KMS-11 (cell line): ENCODE measurements at regions not wholly inside any gene's neighbourhood (a gene's known extent, or its start where the extent isn't known, plus 50 kb on each side); places are given as distances from the start of the nearest gene placed in this dataset.

ENCODE experiments used
- H2AFZ ChIP-seq: fragments of 200-600 bp; sonication (generic); 2 replicates; pipeline ENCODE4 v1.6.1; 2016; ENCODE audit warnings: antibody characterized with exemption, mixed run types, low read depth
- H3K27ac ChIP-seq: fragments of 200-600 bp; sonication (generic); 2 replicates; pipeline ENCODE4 v1.6.1; 2016; ENCODE audit warnings: mild to moderate bottlenecking, mixed run types
- H3K27me3 ChIP-seq: fragments of 200-600 bp; sonication (generic); 2 replicates; pipeline ENCODE4 v1.6.1; 2017; ENCODE audit warnings: mild to moderate bottlenecking, low read depth, mixed run types, moderate library complexity; ENCODE audit not compliant: insufficient read depth
- H3K36me3 ChIP-seq: fragments of 200-600 bp; sonication (generic); 2 replicates; pipeline ENCODE4 v1.6.1; 2017; ENCODE audit warnings: mild to moderate bottlenecking, mixed run types; ENCODE audit not compliant: insufficient read depth
- H3K4me1 ChIP-seq: fragments of 200-600 bp; sonication (generic); 2 replicates; pipeline ENCODE4 v1.6.1; 2016; ENCODE audit warnings: mild to moderate bottlenecking, low read depth, mixed run types; ENCODE audit not compliant: poor library complexity, severe bottlenecking
- H3K4me2 ChIP-seq: fragments of 200-600 bp; sonication (generic); 2 replicates; pipeline ENCODE4 v1.7.0; 2016; ENCODE audit warnings: mild to moderate bottlenecking, mixed run types
- H3K4me3 ChIP-seq: fragments of 200-600 bp; sonication (generic); IDR thresholded peaks from 2 replicates; pipeline ENCODE4 v1.6.1; 2017; ENCODE audit warnings: low read depth, low read length, mixed read lengths; ENCODE audit not compliant: insufficient read depth
- H3K79me2 ChIP-seq: fragments of 200-600 bp; sonication (generic); 2 replicates; pipeline ENCODE4 v1.6.1; 2016; ENCODE audit warnings: low read depth, mixed run types; ENCODE audit not compliant: insufficient read depth
- H3K9ac ChIP-seq: fragments of 200-600 bp; sonication (generic); 2 replicates; pipeline ENCODE4 v1.6.1; 2016; ENCODE audit warnings: mild to moderate bottlenecking, mixed run types
- H4K20me1 ChIP-seq: fragments of 200-600 bp; sonication (generic); 2 replicates; pipeline ENCODE4 v1.6.1; 2016; ENCODE audit warnings: mild to moderate bottlenecking, mixed run types; ENCODE audit not compliant: insufficient read depth
- CTCF ChIP-seq: fragments of 200-600 bp; sonication (generic); conservative IDR thresholded peaks from 2 replicates; pipeline ENCODE4 v1.6.1; 2017; ENCODE audit warnings: low read depth, mild to moderate bottlenecking, antibody characterized with exemption, low read length, moderate library complexity, mixed read lengths

- H3K27ac ChIP-seq: no peak overlapping the region
- H3K79me2 ChIP-seq: no peaks in the 10 kb centered on the region
- H3K36me3 ChIP-seq: no peaks in the 10 kb centered on the region
- no peak overlapping the region for H3K4me3 ChIP-seq
- H3K4me1 ChIP-seq: peaks cover 56% of the 10 kb centered on the region
- H3K9ac ChIP-seq: no peak overlapping the region
- no peak overlapping the region for H3K4me2 ChIP-seq
- no peaks in the 10 kb centered on the region for H3K27me3 ChIP-seq
- TF ChIP-seq CTCF: no peak
- no peaks in the 10 kb centered on the region for H4K20me1 ChIP-seq
- H2AFZ ChIP-seq: no peak overlapping the region
Measured at GRCh38 chr14:98195256-98195655, 1076.7 kb downstream of the BCL11B start.

- no peaks in the 10 kb centered on the region for H4K20me1 ChIP-seq
- H3K36me3 ChIP-seq: no peaks in the 10 kb centered on the region
- peaks cover 83% of the 10 kb centered on the region for H3K4me1 ChIP-seq
- peak overlapping the region; percentile 92 for H3K27ac ChIP-seq
- no peak overlapping the region for H3K4me3 ChIP-seq
- peak overlapping the region; percentile 52 for H3K4me2 ChIP-seq
- H3K79me2 ChIP-seq: no peaks in the 10 kb centered on the region
- H3K27me3 ChIP-seq: no peaks in the 10 kb centered on the region
- TF ChIP-seq CTCF: no peak
- peak overlapping the region; percentile 63 for H3K9ac ChIP-seq
- 0 out of 2 replicates have a peak overlapping the region, but pooled peaks have one; percentile 48 for H2AFZ ChIP-seq
Measured at GRCh38 chr14:98197933-98198332, 1074.1 kb downstream of the BCL11B start.

- Histone ChIP-seq H3K36me3 (no peaks in the 10 kb centered on the region), H3K27me3 (no peaks in the 10 kb centered on the region), H3K4me1 (peaks cover 87% of the 10 kb centered on the region), H4K20me1 (no peaks in the 10 kb centered on the region), H3K4me3 (no peak overlapping the region), H3K79me2 (no peaks in the 10 kb centered on the region), H3K4me2 (peak overlapping the region; percentile 69), H3K27ac (peak overlapping the region; percentile 92), H3K9ac (peak overlapping the region; percentile 63), H2AFZ (0 out of 2 replicates have a peak overlapping the region, but pooled peaks have one; percentile 5)
- TF ChIP-seq CTCF: no peak
Measured at GRCh38 chr14:98198385-98198784, 1073.6 kb downstream of the BCL11B start.

GRCh38 chr14:98200601-98201000 is 1071.4 kb downstream of the BCL11B start:
- Histone ChIP-seq H3K27me3 (no peaks in the 10 kb centered on the region), H3K4me1 (peaks cover 98% of the 10 kb centered on the region), H3K4me2 (peak overlapping the region; percentile 69), H3K9ac (no peak overlapping the region; the same call in 1 of the 2 replicates), H4K20me1 (no peaks in the 10 kb centered on the region), H3K36me3 (no peaks in the 10 kb centered on the region), H2AFZ (peak overlapping the region; percentile 5; the same call in 1 of the 2 replicates), H3K4me3 (no peak overlapping the region), H3K79me2 (no peaks in the 10 kb centered on the region), H3K27ac (peak overlapping the region; percentile 26; the same call in 1 of the 2 replicates)
- no peak for TF ChIP-seq CTCF
